ENCODE measurements at regions not wholly inside any gene's neighbourhood (a gene's known extent, or its start where the extent isn't known, plus 50 kb on each side); places are given as distances from the start of the nearest gene placed in this dataset.

GRCh38 chr9:13988944-13989343 is 325.0 kb downstream of the NFIB start:
- Histone ChIP-seq H3K9me3 (ENCODE audit: control insufficient read depth in 1 of 2, low read length in 2 of 2) (no peaks in the 10 kb centered on the region), H3K27ac (ENCODE audit: low read depth, low read length) (no peak overlapping the region), H3K36me3 (ENCODE audit: insufficient read depth, low read length) (no peaks in the 10 kb centered on the region), H3K4me3 (ENCODE audit: low read length in 2 of 2) (no peak overlapping the region), H3K4me1 (ENCODE audit: insufficient read depth, low read length) (no peaks in the 10 kb centered on the region), H3K27me3 (ENCODE audit: insufficient read depth, low read length) (no peaks in the 10 kb centered on the region)
- no peaks in the 10 kb centered on the region for H3K27me3 Mint-ChIP-seq
- intact Hi-C loops (cut with micrococcal nuclease) = no loop called here
- no peaks in the 10 kb centered on the region for H3K36me3 Mint-ChIP-seq
- CTCF ChIA-PET (ENCODE audit: partially characterized antibody) = no interaction called here
- no peak for DNase-seq
- no peaks in the 10 kb centered on the region for H3K4me1 Mint-ChIP-seq
- H3K27ac Mint-ChIP-seq = no peak overlapping the region
- POLR2A ChIA-PET (ENCODE audit: partially characterized antibody) = no interaction called here
- H3K9me3 Mint-ChIP-seq = peaks cover 0 to 16% (median 12%) of the 10 kb centered on the region in 8 donors
- H3K4me3 Mint-ChIP-seq = no peak overlapping the region

- H3K9me3 Mint-ChIP-seq = peaks cover 0 to 11% (median 7%) of the 10 kb centered on the region in 8 donors
- Histone ChIP-seq H3K27ac (ENCODE audit: low read depth, low read length) (no peak overlapping the region), H3K27me3 (ENCODE audit: insufficient read depth, low read length) (no peaks in the 10 kb centered on the region), H3K9me3 (ENCODE audit: control insufficient read depth in 1 of 2, low read length in 2 of 2) (no peaks in the 10 kb centered on the region), H3K36me3 (ENCODE audit: insufficient read depth, low read length) (no peaks in the 10 kb centered on the region), H3K4me1 (ENCODE audit: insufficient read depth, low read length) (no peaks in the 10 kb centered on the region), H3K4me3 (ENCODE audit: low read length in 2 of 2) (no peak overlapping the region)
- H3K4me1 Mint-ChIP-seq = no peaks in the 10 kb centered on the region
- DNase-seq = no peak
- no peak overlapping the region for H3K4me3 Mint-ChIP-seq
- H3K27ac Mint-ChIP-seq = no peak overlapping the region
- intact Hi-C loops (cut with micrococcal nuclease) = no loop called here
- H3K27me3 Mint-ChIP-seq = no peaks in the 10 kb centered on the region
- H3K36me3 Mint-ChIP-seq = no peaks in the 10 kb centered on the region
- ChIA-PET CTCF (ENCODE audit: partially characterized antibody) (no interaction called here), POLR2A (ENCODE audit: partially characterized antibody) (no interaction called here)
Measured at GRCh38 chr9:13983607-13984006, 330.3 kb downstream of the NFIB start.

GRCh38 chr9:13979941-13980318 is 334.0 kb downstream of the NFIB start:
- no peaks in the 10 kb centered on the region for H3K9me3 ChIP-seq (ENCODE audit: control insufficient read depth in 1 of 2, low read length in 2 of 2)
- Mint-ChIP-seq H3K36me3 (no peaks in the 10 kb centered on the region), H3K4me3 (no peak overlapping the region), H3K27ac (no peak overlapping the region), H3K27me3 (no peaks in the 10 kb centered on the region), H3K9me3 (peaks cover 0 to 16% (median 3%) of the 10 kb centered on the region in 8 donors), H3K4me1 (no peaks in the 10 kb centered on the region)
- CTCF ChIA-PET (ENCODE audit: partially characterized antibody) = no interaction called here
- POLR2A ChIA-PET (ENCODE audit: partially characterized antibody) = no interaction called here
- H3K36me3 ChIP-seq (ENCODE audit: insufficient read depth, low read length) = no peaks in the 10 kb centered on the region
- no peaks in the 10 kb centered on the region for H3K4me1 ChIP-seq (ENCODE audit: insufficient read depth, low read length)
- no peak overlapping the region for H3K4me3 ChIP-seq (ENCODE audit: low read length in 2 of 2)
- DNase-seq = no peak
- no peak overlapping the region for H3K27ac ChIP-seq (ENCODE audit: low read depth, low read length)
- intact Hi-C loops (cut with micrococcal nuclease) = no loop called here
- H3K27me3 ChIP-seq (ENCODE audit: insufficient read depth, low read length) = no peaks in the 10 kb centered on the region

GRCh38 chr9:13975611-13976290 is 338.2 kb downstream of the NFIB start:
- Histone ChIP-seq H3K9me3 (ENCODE audit: control insufficient read depth in 1 of 2, low read length in 2 of 2) (no peaks in the 10 kb centered on the region), H3K4me1 (ENCODE audit: insufficient read depth, low read length) (no peaks in the 10 kb centered on the region), H3K27ac (ENCODE audit: low read depth, low read length) (no peak overlapping the region), H3K36me3 (ENCODE audit: insufficient read depth, low read length) (no peaks in the 10 kb centered on the region), H3K4me3 (ENCODE audit: low read length in 2 of 2) (no peak overlapping the region), H3K27me3 (ENCODE audit: insufficient read depth, low read length) (no peaks in the 10 kb centered on the region)
- Mint-ChIP-seq H3K27me3 (no peaks in the 10 kb centered on the region), H3K27ac (no peak overlapping the region), H3K36me3 (no peaks in the 10 kb centered on the region), H3K4me3 (no peak overlapping the region), H3K4me1 (no peaks in the 10 kb centered on the region), H3K9me3 (peaks cover 0 to 12% (median 3%) of the 10 kb centered on the region in 8 donors)
- intact Hi-C loops (cut with micrococcal nuclease) = no loop called here
- CTCF ChIA-PET (ENCODE audit: partially characterized antibody) = no interaction called here
- POLR2A ChIA-PET (ENCODE audit: partially characterized antibody) = no interaction called here
- DNase-seq = no peak

- no peak overlapping the region for H3K4me3 ChIP-seq (ENCODE audit: low read length in 2 of 2)
- Mint-ChIP-seq H3K9me3 (peaks cover 0 to 14% (median 3%) of the 10 kb centered on the region in 8 donors), H3K27me3 (no peaks in the 10 kb centered on the region), H3K4me3 (no peak overlapping the region), H3K4me1 (no peaks in the 10 kb centered on the region), H3K27ac (no peak overlapping the region), H3K36me3 (no peaks in the 10 kb centered on the region)
- H3K4me1 ChIP-seq (ENCODE audit: insufficient read depth, low read length) = no peaks in the 10 kb centered on the region
- CTCF ChIA-PET (ENCODE audit: partially characterized antibody) = no interaction called here
- DNase-seq = no peak
- no peaks in the 10 kb centered on the region for H3K9me3 ChIP-seq (ENCODE audit: control insufficient read depth in 1 of 2, low read length in 2 of 2)
- intact Hi-C loops (cut with micrococcal nuclease) = no loop called here
- no peak overlapping the region for H3K27ac ChIP-seq (ENCODE audit: low read depth, low read length)
- no peaks in the 10 kb centered on the region for H3K36me3 ChIP-seq (ENCODE audit: insufficient read depth, low read length)
- POLR2A ChIA-PET (ENCODE audit: partially characterized antibody) = no interaction called here
- H3K27me3 ChIP-seq (ENCODE audit: insufficient read depth, low read length) = no peaks in the 10 kb centered on the region
Measured at GRCh38 chr9:13974891-13975290, 339.1 kb downstream of the NFIB start.

- Histone ChIP-seq H3K4me3 (ENCODE audit: low read length in 2 of 2) (no peak overlapping the region), H3K4me1 (ENCODE audit: insufficient read depth, low read length) (no peaks in the 10 kb centered on the region), H3K9me3 (ENCODE audit: control insufficient read depth in 1 of 2, low read length in 2 of 2) (no peaks in the 10 kb centered on the region), H3K27me3 (ENCODE audit: insufficient read depth, low read length) (no peaks in the 10 kb centered on the region), H3K36me3 (ENCODE audit: insufficient read depth, low read length) (no peaks in the 10 kb centered on the region), H3K27ac (ENCODE audit: low read depth, low read length) (no peak overlapping the region)
- H3K4me3 Mint-ChIP-seq = no peak overlapping the region
- no peaks in the 10 kb centered on the region for H3K27me3 Mint-ChIP-seq
- H3K9me3 Mint-ChIP-seq = peaks cover 0 to 11% (median 3%) of the 10 kb centered on the region in 8 donors
- intact Hi-C loops (cut with micrococcal nuclease) = no loop called here
- no peak overlapping the region for H3K27ac Mint-ChIP-seq
- H3K36me3 Mint-ChIP-seq = no peaks in the 10 kb centered on the region
- ChIA-PET POLR2A (ENCODE audit: partially characterized antibody) (no interaction called here), CTCF (ENCODE audit: partially characterized antibody) (no interaction called here)
- DNase-seq = no peak
- no peaks in the 10 kb centered on the region for H3K4me1 Mint-ChIP-seq
Measured at GRCh38 chr9:13971966-13972655, 341.8 kb downstream of the NFIB start.

- no peak overlapping the region for H3K4me3 ChIP-seq (ENCODE audit: low read length in 2 of 2)
Measured at GRCh38 chr9:13971415-13971814, 342.5 kb downstream of the NFIB start.

More at GRCh38 chr9:13971415-13971814, 342.5 kb downstream of the NFIB start:
- no peak for DNase-seq
- H3K9me3 ChIP-seq (ENCODE audit: control insufficient read depth in 1 of 2, low read length in 2 of 2) = no peaks in the 10 kb centered on the region
- Mint-ChIP-seq H3K9me3 (peaks cover 0 to 6% (median 2%) of the 10 kb centered on the region in 8 donors), H3K4me3 (no peak overlapping the region), H3K27ac (no peak overlapping the region), H3K27me3 (no peaks in the 10 kb centered on the region), H3K4me1 (no peaks in the 10 kb centered on the region), H3K36me3 (no peaks in the 10 kb centered on the region)
- H3K4me1 ChIP-seq (ENCODE audit: insufficient read depth, low read length) = no peaks in the 10 kb centered on the region
- ChIA-PET CTCF (ENCODE audit: partially characterized antibody) (no interaction called here), POLR2A (ENCODE audit: partially characterized antibody) (no interaction called here)
- no peaks in the 10 kb centered on the region for H3K36me3 ChIP-seq (ENCODE audit: insufficient read depth, low read length)
- no peak overlapping the region for H3K27ac ChIP-seq (ENCODE audit: low read depth, low read length)
- H3K27me3 ChIP-seq (ENCODE audit: insufficient read depth, low read length) = no peaks in the 10 kb centered on the region
- intact Hi-C loops (cut with micrococcal nuclease) = no loop called here

Data from CD4-positive, alpha-beta memory T cell (primary cell).